Fibroblast of pulmonary artery (primary cell): ENCODE measurements at regions not wholly inside any gene's neighbourhood (a gene's known extent, or its start where the extent isn't known, plus 50 kb on each side); places are given as distances from the start of the nearest gene placed in this dataset.

Experiments used
- DNase-seq: peaks from one replicate; pipeline ENCODE4 v3.0.0-alpha.2; 2010; ENCODE audit warnings: low read depth
- H3K4me3 ChIP-seq: replicated peaks from 2 replicates; pipeline ENCODE4 v1.5.1; 2011; ENCODE audit warnings: low read depth, mild to moderate bottlenecking, control low read depth, low read length, moderate library complexity
- TF ChIP-seq, protein P1 (sequence below): IDR thresholded peaks from 2 replicates; pipeline ENCODE4 v1.5.1; 2011; ENCODE audit warnings: mild to moderate bottlenecking, control low read depth, low read length, inconsistent platforms; ENCODE audit errors: missing control alignments

GRCh38 chr4:116824172-116824571 is 261.2 kb downstream of the TRAM1L1 start:
- no peak for DNase-seq
- no peak overlapping the region for H3K4me3 ChIP-seq
- TF ChIP-seq, protein P1, sequence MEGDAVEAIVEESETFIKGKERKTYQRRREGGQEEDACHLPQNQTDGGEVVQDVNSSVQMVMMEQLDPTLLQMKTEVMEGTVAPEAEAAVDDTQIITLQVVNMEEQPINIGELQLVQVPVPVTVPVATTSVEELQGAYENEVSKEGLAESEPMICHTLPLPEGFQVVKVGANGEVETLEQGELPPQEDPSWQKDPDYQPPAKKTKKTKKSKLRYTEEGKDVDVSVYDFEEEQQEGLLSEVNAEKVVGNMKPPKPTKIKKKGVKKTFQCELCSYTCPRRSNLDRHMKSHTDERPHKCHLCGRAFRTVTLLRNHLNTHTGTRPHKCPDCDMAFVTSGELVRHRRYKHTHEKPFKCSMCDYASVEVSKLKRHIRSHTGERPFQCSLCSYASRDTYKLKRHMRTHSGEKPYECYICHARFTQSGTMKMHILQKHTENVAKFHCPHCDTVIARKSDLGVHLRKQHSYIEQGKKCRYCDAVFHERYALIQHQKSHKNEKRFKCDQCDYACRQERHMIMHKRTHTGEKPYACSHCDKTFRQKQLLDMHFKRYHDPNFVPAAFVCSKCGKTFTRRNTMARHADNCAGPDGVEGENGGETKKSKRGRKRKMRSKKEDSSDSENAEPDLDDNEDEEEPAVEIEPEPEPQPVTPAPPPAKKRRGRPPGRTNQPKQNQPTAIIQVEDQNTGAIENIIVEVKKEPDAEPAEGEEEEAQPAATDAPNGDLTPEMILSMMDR: no peak

DNA sequence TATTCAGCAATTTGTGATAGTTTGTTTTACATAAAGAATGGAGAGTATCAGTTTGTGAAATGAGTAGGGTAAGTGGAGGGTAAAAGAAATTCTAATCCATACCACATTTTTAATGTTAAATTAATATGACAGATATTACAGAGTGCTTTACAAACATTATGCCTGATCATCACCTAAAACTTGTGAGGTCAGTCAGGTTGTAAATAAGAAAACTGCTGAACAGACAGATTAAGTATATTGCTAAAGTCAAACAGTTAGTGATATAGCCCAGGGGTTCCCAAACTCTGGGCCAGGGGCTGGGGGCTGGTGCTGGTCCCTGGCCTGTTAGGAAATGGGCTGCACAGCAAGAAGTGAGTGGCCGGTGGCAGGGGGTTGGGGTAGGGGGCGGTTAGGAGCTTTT is 273.6 kb downstream of the TRAM1L1 start:
- H3K4me3 ChIP-seq: no peak overlapping the region
- DNase-seq: no peak
- TF ChIP-seq, protein P1: no peak

DNA sequence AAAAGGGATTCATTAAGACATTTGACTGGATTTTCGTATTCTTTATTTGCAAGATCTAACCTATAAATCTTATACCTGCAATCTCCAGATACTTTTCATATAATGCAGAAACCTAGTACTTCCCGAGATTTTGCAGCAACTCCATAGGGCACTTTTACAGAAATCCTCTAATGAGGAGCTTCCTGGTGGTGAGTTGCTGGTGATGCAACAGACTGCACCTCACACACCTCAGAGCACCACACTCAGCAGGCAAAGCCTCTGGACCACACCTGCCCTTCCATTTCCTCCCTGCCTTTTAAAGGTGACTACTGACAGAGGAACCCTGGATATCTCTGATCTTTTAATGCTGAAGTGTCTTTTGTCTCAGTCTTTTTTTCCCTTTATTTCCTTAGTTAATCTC is 289.4 kb downstream of the TRAM1L1 start:
- H3K4me3 ChIP-seq: no peak overlapping the region
- DNase-seq: no peak
- TF ChIP-seq, protein P1: no peak

DNA sequence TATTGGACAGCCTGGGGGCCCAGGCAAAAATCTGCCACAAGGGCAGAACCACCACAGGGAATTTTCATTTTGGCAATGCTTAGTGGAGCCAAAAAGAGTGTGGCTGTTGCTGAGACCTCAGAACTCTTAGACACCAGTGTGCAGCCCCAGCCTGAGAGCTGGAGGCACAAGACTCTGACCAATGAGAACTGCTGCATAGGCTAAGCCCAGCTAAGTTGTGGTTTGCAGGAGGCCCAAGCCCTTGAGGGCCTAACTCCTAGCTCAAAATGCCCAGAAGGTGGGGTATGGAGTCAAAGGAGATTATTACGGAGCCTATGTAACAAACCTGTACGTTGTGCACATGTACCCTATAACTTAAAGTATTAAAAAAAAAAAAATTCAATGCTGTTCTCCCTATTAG is 296.7 kb downstream of the TRAM1L1 start:
- TF ChIP-seq, protein P1: no peak
- no peak for DNase-seq
- H3K4me3 ChIP-seq: no peak overlapping the region

DNA sequence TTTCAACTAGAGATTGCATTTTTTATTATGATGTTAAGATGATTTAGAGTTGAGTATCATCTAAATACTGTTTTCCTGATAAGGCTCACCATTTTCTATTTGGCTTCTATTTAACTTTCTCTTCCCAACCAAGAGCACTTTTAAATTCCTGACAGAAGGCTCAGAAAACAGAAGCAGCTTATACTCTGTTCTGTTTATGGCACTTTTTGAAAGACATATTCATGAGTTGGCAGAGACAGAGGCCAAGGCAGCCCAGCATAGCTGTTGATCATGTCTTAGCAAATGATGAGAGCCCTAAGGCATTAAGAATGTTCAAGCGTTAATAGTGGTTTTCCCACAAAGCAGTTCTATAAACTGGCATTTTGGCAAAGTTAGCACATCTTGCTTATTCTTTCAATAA is 330.3 kb downstream of the TRAM1L1 start:
- DNase-seq: no peak
- no peak overlapping the region for H3K4me3 ChIP-seq
- TF ChIP-seq, protein P1: no peak

GRCh38 chr4:116752027-116752426 is 333.3 kb downstream of the TRAM1L1 start:
- DNase-seq: no peak
- TF ChIP-seq, protein P1: no peak
- no peak overlapping the region for H3K4me3 ChIP-seq

- no peak overlapping the region for H3K4me3 ChIP-seq
- TF ChIP-seq, protein P1: no peak
- DNase-seq: no peak
These were observed 348.6 kb downstream of the TRAM1L1 start for GRCh38 chr4:116736756-116737155.
